Ishikawa (cell line): ENCODE measurements at regions not wholly inside any gene's neighbourhood (a gene's known extent, or its start where the extent isn't known, plus 50 kb on each side); places are given as distances from the start of the nearest gene placed in this dataset.

ENCODE experiments used
- CEBPB ChIP-seq: IDR thresholded peaks from 2 replicates; pipeline ENCODE4 v1.6.1; 2012
- CREB1 ChIP-seq: IDR thresholded peaks from 2 replicates; pipeline ENCODE4 v1.6.1; 2012; ENCODE audit warnings: low read depth
- EGR1 ChIP-seq: IDR thresholded peaks from 2 replicates; pipeline ENCODE4 v1.6.1; 2012
- EP300 ChIP-seq: IDR thresholded peaks from 2 replicates; pipeline ENCODE4 v1.6.1; 2012; ENCODE audit warnings: borderline replicate concordance
- FOXM1 ChIP-seq: IDR thresholded peaks from 2 replicates; pipeline ENCODE4 v1.6.1; 2012; ENCODE audit warnings: low read depth, borderline replicate concordance
- MAX ChIP-seq: IDR thresholded peaks from 2 replicates; pipeline ENCODE4 v1.6.1; 2012
- NFIC ChIP-seq: IDR thresholded peaks from 2 replicates; pipeline ENCODE4 v1.6.1; 2012
- REST ChIP-seq: IDR thresholded peaks from 2 replicates; pipeline ENCODE4 v1.6.1; 2012; ENCODE audit warnings: low read depth, mild to moderate bottlenecking
- TAF1 ChIP-seq: IDR thresholded peaks from 2 replicates; pipeline ENCODE4 v1.6.1; 2012; ENCODE audit warnings: low read depth, mild to moderate bottlenecking
- TEAD4 ChIP-seq: IDR thresholded peaks from 2 replicates; pipeline ENCODE4 v1.6.1; 2012
- USF1 ChIP-seq: IDR thresholded peaks from 2 replicates; pipeline ENCODE4 v1.6.1; 2012
- YY1 ChIP-seq: IDR thresholded peaks from 2 replicates; pipeline ENCODE4 v1.6.1; 2012; ENCODE audit warnings: low read depth

GRCh38 chr6:14555804-14556203 lies 438.2 kb downstream of the CD83 start:
- TF ChIP-seq YY1 (no peak), TAF1 (no peak), TEAD4 (no peak), CEBPB (no peak), REST (no peak), NFIC (no peak), MAX (no peak), EGR1 (no peak), EP300 (no peak), CREB1 (no peak), USF1 (no peak), FOXM1 (no peak)
